Adrenal gland (tissue), 5 donors: ENCODE measurements at regions not wholly inside any gene's neighbourhood (a gene's known extent, or its start where the extent isn't known, plus 50 kb on each side); places are given as distances from the start of the nearest gene placed in this dataset.

ENCODE experiments used
- CTCF ChIP-seq, 6 experiments: fragments of 450-650 bp in 4 of 6; fragments of 200-600 bp in 2 of 6; sonication (generic) in 1 of 6; IDR thresholded peaks; 1 replicate in 5 of 6; 2 replicates in 1 of 6; pipeline versions ENCODE4 v1.5.1 to v1.8.0; 2016 to 2021; ENCODE audit warnings: antibody characterized with exemption in 6 of 6, mild to moderate bottlenecking in 2 of 6, moderate library complexity in 1 of 6
- POLR2A ChIP-seq, 2 donors: fragments of 450-650 bp; IDR thresholded peaks; one replicate each; pipeline ENCODE4 v1.6.1; 2017; ENCODE audit warnings: antibody characterized with exemption in 2 of 2, mild to moderate bottlenecking in 2 of 2, moderate library complexity in 1 of 2
- donor health status: DM: no; HTN: no; CAD: no.

- no peak for TF ChIP-seq CTCF (IDR thresholded peaks at IDR 0.05)
- TF ChIP-seq POLR2A (IDR thresholded peaks at IDR 0.05): no peak
These were observed 915.3 kb downstream of the FSCB start for GRCh38 chr14:43591776-43592175.
